ENCODE measurements at regions not wholly inside any gene's neighbourhood (a gene's known extent, or its start where the extent isn't known, plus 50 kb on each side); places are given as distances from the start of the nearest gene placed in this dataset.
A peak's percentile ranks its signal among the peaks of the same experiment; 100 is the strongest.

DNA sequence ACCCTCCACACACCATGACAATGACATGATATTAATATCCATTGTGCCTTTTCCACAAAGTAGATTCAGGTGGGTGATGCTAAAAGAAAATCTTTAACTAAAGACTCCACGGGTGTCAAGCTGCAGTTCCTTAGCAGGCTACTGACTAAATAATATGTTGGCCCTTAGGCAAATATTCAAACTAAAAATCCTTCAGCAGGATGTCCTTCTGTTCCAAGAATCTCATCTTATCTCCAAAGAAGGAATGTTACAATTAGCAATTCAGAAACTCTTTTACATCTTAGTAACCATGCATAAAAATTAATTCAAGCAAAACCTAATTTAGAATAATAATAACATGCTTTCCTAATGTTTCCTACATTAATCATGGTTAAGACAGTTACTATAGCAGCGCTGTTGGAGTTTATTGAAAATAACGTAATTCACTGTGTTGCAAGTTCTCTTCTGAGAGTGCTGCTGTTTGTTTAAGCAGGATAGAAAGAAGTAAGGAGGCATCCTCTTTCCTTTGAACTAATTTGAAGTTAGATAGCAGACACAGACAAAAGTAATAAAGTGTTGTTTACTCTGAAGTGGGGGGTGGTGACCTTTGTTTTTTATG, 414.8 kb upstream of the CDH4 start:
- H3K27me3 ChIP-seq (ENCODE audit: control insufficient read depth, insufficient read depth, low read length): no peaks in the 10 kb centered on the region
- no peak overlapping the region for H3K27ac ChIP-seq (ENCODE audit: low read depth, low read length)
- WGBS (ENCODE audit: insufficient coverage): no CpG with 5 or more reads among the region's 3 CpGs
- H3K4me1 ChIP-seq (ENCODE audit: control insufficient read depth, insufficient read depth, low read length): no peaks in the 10 kb centered on the region
- no peaks in the 10 kb centered on the region for H3K36me3 ChIP-seq (ENCODE audit: control insufficient read depth, insufficient read depth, low read length)
- DNase-seq (ENCODE audit: low read depth in 4 of 6, low spot score in 6 of 6): peak in 1 of 6 donors; percentile 75
- H3K9me3 ChIP-seq (ENCODE audit: control insufficient read depth, insufficient read depth, low read length): no peaks in the 10 kb centered on the region
- no peak overlapping the region for H3K4me3 ChIP-seq (ENCODE audit: low read depth, low read length)

DNA sequence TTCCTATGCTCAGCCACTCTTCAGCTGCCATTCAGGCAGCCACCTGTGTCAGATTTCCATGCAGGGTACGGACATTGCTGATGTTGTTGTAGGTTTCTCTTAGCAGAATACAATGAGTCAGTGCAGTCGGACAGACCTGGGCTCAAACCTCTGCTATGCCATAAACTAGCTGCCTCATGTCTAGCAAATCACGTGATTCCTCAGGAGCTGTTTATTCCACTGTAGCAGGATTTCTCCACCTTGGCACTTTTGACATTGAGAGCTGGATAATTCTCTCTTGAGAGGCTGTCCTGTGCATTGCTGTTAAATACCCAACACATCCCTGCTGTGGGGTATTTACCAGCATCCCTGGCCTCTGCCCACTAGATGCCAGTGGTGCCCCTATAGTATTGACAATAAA, 413.8 kb upstream of the CDH4 start:
- H3K27ac ChIP-seq (ENCODE audit: low read depth, low read length): no peak overlapping the region
- H3K36me3 ChIP-seq (ENCODE audit: control insufficient read depth, insufficient read depth, low read length): no peaks in the 10 kb centered on the region
- H3K27me3 ChIP-seq (ENCODE audit: control insufficient read depth, insufficient read depth, low read length): no peaks in the 10 kb centered on the region
- DNase-seq (ENCODE audit: low read depth in 4 of 6, low spot score in 6 of 6): no peak
- no peaks in the 10 kb centered on the region for H3K9me3 ChIP-seq (ENCODE audit: control insufficient read depth, insufficient read depth, low read length)
- H3K4me3 ChIP-seq (ENCODE audit: low read depth, low read length): no peak overlapping the region
- H3K4me1 ChIP-seq (ENCODE audit: control insufficient read depth, insufficient read depth, low read length): no peaks in the 10 kb centered on the region
- WGBS (ENCODE audit: insufficient coverage): 89% methylated on average over 3 of the region's 3 CpGs

DNA sequence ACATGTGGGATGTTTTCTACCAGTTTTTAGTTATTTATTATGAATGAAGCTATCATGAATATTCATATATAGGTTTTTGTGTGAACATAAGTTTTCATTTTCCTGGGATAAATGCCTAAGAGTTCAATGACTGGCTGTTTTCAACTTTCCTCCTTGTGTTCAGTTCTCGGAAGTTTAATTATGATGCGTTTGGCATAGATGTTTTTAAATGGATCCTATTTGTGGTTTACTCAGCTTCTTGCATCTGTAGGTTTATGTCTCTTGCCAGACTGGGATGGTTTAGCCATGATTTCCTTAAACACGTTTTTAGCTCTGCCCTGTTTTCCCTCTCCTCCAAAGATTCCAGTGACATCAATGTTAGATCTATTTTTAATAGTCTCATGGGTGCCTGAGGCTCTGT, 411.1 kb upstream of the CDH4 start:
- no peaks in the 10 kb centered on the region for H3K27me3 ChIP-seq (ENCODE audit: control insufficient read depth, insufficient read depth, low read length)
- no peaks in the 10 kb centered on the region for H3K9me3 ChIP-seq (ENCODE audit: control insufficient read depth, insufficient read depth, low read length)

DNA sequence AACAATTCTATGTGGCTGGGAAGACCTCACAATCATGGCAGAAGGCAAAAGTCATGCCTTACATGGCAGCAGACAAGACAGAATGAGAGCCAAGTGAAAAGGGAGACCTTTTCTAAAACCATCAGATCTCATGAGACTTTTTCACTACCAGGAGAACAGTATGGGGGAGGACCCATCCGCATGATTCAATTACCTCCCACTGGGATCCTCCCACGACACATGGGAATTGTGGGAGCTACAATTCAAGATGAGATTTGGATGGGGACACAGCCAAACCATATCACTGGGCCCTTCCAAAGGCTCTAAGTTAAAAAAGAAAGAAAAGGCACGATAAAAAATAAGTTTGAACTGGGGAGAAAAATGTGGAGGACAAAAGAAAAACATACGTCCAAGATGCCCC, 406.9 kb upstream of the CDH4 start:
- WGBS (ENCODE audit: insufficient coverage): no CpG with 5 or more reads among the region's 4 CpGs
- no peak for DNase-seq (ENCODE audit: low read depth in 4 of 6, low spot score in 6 of 6)
- H3K4me1 ChIP-seq (ENCODE audit: control insufficient read depth, insufficient read depth, low read length): no peaks in the 10 kb centered on the region
- H3K4me3 ChIP-seq (ENCODE audit: low read depth, low read length): no peak overlapping the region
- H3K27me3 ChIP-seq (ENCODE audit: control insufficient read depth, insufficient read depth, low read length): peaks cover 2% of the 10 kb centered on the region
- H3K36me3 ChIP-seq (ENCODE audit: control insufficient read depth, insufficient read depth, low read length): no peaks in the 10 kb centered on the region
- H3K9me3 ChIP-seq (ENCODE audit: control insufficient read depth, insufficient read depth, low read length): no peaks in the 10 kb centered on the region
- H3K27ac ChIP-seq (ENCODE audit: low read depth, low read length): no peak overlapping the region

More for the DNA sequence above, 411.1 kb upstream of the CDH4 start:
- H3K4me3 ChIP-seq (ENCODE audit: low read depth, low read length): no peak overlapping the region
- no CpG with 5 or more reads among the region's 3 CpGs for WGBS (ENCODE audit: insufficient coverage)
- peak in 1 of 6 donors; percentile 46 for DNase-seq (ENCODE audit: low read depth in 4 of 6, low spot score in 6 of 6)
- H3K4me1 ChIP-seq (ENCODE audit: control insufficient read depth, insufficient read depth, low read length): no peaks in the 10 kb centered on the region
- H3K36me3 ChIP-seq (ENCODE audit: control insufficient read depth, insufficient read depth, low read length): no peaks in the 10 kb centered on the region
- no peak overlapping the region for H3K27ac ChIP-seq (ENCODE audit: low read depth, low read length)

DNA sequence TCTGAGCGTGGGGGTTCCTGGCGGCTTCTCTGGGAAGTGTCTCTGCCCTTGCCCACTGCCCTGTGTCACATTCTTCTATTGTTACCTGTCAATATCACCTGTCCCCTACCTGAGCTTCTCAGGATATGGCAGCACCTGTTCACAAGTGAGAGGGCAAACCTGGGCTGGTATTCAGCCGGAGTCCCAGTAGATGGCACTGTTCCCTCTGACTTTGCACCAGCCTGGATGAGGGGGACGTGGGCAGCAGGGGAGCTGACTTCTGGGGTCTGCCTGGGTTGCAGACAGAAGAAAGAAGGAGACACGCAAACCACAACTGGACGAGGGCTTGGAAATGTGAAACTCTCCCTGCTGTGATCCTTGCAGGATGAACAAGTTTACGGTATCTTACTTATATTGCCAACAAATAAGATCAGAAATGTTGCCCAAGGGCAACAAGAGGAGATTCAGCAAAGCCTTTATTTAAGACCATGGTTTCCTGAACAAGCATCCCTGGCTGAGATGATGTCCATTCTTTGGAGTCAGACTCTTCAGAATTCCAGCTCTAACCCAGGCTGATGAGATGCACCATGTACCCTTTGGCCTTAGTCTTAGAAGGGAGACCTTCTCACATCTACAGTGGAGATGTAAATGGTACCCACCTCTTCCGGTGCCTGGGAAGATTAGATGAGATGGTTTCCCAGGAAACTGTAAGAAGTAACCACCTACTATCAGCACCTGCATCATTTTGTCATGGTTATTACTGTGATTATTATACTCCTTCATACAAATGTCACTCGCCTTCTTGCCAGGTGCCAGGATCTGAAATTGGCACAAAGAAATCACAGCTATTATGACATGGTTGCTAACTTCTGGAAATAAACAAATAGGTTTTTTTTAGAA, 400.0 kb upstream of the CDH4 start:
- Histone ChIP-seq H3K27ac (ENCODE audit: low read depth, low read length) (no peak overlapping the region), H3K27me3 (ENCODE audit: control insufficient read depth, insufficient read depth, low read length) (peaks cover 2% of the 10 kb centered on the region), H3K9me3 (ENCODE audit: control insufficient read depth, insufficient read depth, low read length) (no peaks in the 10 kb centered on the region), H3K36me3 (ENCODE audit: control insufficient read depth, insufficient read depth, low read length) (no peaks in the 10 kb centered on the region), H3K4me3 (ENCODE audit: low read depth, low read length) (no peak overlapping the region), H3K4me1 (ENCODE audit: control insufficient read depth, insufficient read depth, low read length) (no peaks in the 10 kb centered on the region)
- WGBS (ENCODE audit: insufficient coverage): 24% methylated on average over 6 of the region's 9 CpGs
- DNase-seq (ENCODE audit: low read depth in 4 of 6, low spot score in 6 of 6): peak in 5 of 6 donors; percentile 19 to 88 (median 30)

DNA sequence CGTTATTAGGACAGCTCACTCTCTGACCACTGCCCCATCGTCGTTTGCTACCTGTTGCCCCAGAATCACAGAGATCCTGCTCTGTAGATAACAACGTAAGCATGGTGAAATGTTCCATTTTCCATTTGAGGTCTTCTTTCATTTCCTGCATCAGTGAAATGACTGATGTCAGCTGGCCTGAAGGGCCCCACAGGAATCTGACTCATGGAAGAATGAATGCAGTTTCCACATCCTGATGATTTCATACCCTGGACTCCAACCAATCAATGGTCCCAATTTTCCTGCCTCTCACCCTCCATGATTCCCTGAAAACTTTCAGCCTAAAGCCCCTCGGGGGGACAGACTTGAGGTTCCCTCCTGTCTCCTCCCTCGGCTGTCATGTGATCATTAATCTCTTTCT, 394.4 kb upstream of the CDH4 start:
- WGBS (ENCODE audit: insufficient coverage): 88% methylated on average over 4 of the region's 6 CpGs
- Histone ChIP-seq H3K27ac (ENCODE audit: low read depth, low read length) (no peak overlapping the region), H3K36me3 (ENCODE audit: control insufficient read depth, insufficient read depth, low read length) (no peaks in the 10 kb centered on the region), H3K9me3 (ENCODE audit: control insufficient read depth, insufficient read depth, low read length) (peaks cover 3% of the 10 kb centered on the region), H3K4me3 (ENCODE audit: low read depth, low read length) (no peak overlapping the region), H3K4me1 (ENCODE audit: control insufficient read depth, insufficient read depth, low read length) (no peaks in the 10 kb centered on the region), H3K27me3 (ENCODE audit: control insufficient read depth, insufficient read depth, low read length) (no peaks in the 10 kb centered on the region)
- DNase-seq (ENCODE audit: low read depth in 4 of 6, low spot score in 6 of 6): no peak

DNA sequence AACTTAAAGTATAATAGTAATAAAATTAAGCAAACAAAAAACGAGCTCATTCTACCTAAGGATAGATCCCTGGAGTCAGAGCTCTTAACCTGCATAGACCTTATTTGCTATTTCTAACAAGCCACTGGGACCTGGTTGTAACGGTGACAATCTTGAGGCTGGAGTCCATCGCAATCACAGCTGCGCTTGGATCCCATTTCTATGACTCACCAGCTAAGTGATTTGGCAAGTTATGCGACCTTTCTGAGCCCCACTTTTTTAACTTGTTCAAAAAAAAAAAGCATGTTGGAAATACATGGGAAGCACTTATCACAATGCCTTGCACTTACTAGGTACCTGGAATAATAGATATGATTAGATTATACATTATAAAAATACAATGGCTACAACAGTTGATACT, 389.5 kb upstream of the CDH4 start:
- 100% methylated on average over 3 of the region's 5 CpGs for whole genome bisulfite sequencing (ENCODE audit: insufficient coverage)
- DNase-seq (ENCODE audit: low read depth in 4 of 6, low spot score in 6 of 6): no peak
- no peak overlapping the region for H3K4me3 ChIP-seq (ENCODE audit: low read depth, low read length)
- H3K9me3 ChIP-seq (ENCODE audit: control insufficient read depth, insufficient read depth, low read length): peaks cover 3% of the 10 kb centered on the region
- H3K36me3 ChIP-seq (ENCODE audit: control insufficient read depth, insufficient read depth, low read length): no peaks in the 10 kb centered on the region
- H3K27ac ChIP-seq (ENCODE audit: low read depth, low read length): no peak overlapping the region
- no peaks in the 10 kb centered on the region for H3K4me1 ChIP-seq (ENCODE audit: control insufficient read depth, insufficient read depth, low read length)
- H3K27me3 ChIP-seq (ENCODE audit: control insufficient read depth, insufficient read depth, low read length): no peaks in the 10 kb centered on the region

DNA sequence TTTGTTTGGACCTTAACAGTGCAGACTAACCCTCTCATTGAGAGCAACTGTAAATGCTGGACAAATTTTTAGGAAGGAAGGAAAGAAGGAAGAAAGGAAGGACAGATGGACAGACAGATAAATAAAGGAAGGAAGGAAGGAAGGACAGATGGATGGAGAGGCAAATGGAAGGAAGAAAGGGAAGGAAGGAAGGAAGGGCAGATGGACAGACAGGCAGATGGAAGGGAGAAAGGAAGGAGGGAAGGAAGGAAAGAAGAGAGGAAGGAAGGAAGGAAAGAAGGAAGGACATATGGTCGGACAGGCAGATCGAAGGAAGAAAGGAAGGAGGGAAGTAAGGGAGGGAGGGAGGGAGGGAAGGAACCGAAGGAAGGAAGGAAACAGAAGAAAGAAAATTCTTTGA, 388.5 kb upstream of the CDH4 start:
- H3K9me3 ChIP-seq (ENCODE audit: control insufficient read depth, insufficient read depth, low read length): no peaks in the 10 kb centered on the region
- H3K4me3 ChIP-seq (ENCODE audit: low read depth, low read length): no peak overlapping the region
- H3K4me1 ChIP-seq (ENCODE audit: control insufficient read depth, insufficient read depth, low read length): no peaks in the 10 kb centered on the region
- 88% methylated on average over 3 of the region's 3 CpGs for WGBS (ENCODE audit: insufficient coverage)
- H3K27ac ChIP-seq (ENCODE audit: low read depth, low read length): no peak overlapping the region
- H3K27me3 ChIP-seq (ENCODE audit: control insufficient read depth, insufficient read depth, low read length): no peaks in the 10 kb centered on the region
- no peaks in the 10 kb centered on the region for H3K36me3 ChIP-seq (ENCODE audit: control insufficient read depth, insufficient read depth, low read length)
- no peak for DNase-seq (ENCODE audit: low read depth in 4 of 6, low spot score in 6 of 6)

DNA sequence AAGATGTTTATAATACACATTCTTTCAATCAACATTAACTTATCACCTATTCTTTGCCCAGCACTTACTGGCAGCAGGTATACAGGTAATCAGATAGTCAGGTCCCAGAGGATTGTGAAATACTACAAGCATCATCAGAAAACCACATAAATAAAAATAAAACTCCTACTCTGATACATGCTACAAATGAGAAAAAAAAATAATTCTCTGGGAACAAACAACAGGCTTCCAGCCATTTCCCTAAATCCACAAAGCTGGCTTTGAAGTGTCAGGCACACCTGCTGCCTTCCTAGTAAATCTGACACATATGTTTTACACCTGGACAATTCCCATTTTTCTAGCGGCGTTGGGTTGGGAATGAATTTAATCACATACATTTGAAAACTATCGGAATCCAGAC, 384.5 kb upstream of the CDH4 start:
- no peaks in the 10 kb centered on the region for H3K4me1 ChIP-seq (ENCODE audit: control insufficient read depth, insufficient read depth, low read length)
- H3K36me3 ChIP-seq (ENCODE audit: control insufficient read depth, insufficient read depth, low read length): no peaks in the 10 kb centered on the region
- no peaks in the 10 kb centered on the region for H3K9me3 ChIP-seq (ENCODE audit: control insufficient read depth, insufficient read depth, low read length)
- DNase-seq (ENCODE audit: low read depth in 4 of 6, low spot score in 6 of 6): no peak
- H3K4me3 ChIP-seq (ENCODE audit: low read depth, low read length): no peak overlapping the region
- H3K27ac ChIP-seq (ENCODE audit: low read depth, low read length): no peak overlapping the region
- no CpG with 5 or more reads among the region's 3 CpGs for WGBS (ENCODE audit: insufficient coverage)
- H3K27me3 ChIP-seq (ENCODE audit: control insufficient read depth, insufficient read depth, low read length): no peaks in the 10 kb centered on the region

DNA sequence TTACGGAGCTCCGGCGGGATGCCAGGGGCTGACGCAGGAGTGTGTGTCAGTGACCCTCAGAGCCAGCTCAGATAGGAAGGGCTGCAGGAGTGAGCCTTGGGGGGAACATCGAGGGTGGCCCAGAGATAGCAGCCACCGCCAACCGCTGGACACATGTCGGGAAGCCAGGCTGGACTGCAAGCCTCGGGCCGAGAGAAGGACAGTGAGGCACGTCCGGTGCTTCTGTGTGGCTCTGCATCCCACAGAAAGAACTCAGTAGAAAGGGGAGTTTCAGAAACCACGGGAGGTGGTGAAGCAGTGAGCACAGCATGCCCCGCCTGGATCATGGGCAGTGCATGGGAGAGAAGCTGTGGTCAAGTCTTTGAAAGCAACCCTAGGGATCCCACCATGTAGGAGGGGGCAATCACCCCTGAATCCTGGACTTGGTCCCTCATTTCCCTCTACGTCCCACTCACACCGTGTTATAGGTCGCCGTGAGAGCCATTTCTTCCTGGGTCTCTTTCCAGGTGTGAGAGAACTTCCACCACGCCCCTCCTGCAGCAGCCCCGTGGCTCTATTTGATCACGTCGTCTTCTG, 383.7 kb upstream of the CDH4 start:
- no peaks in the 10 kb centered on the region for H3K36me3 ChIP-seq (ENCODE audit: control insufficient read depth, insufficient read depth, low read length)
- H3K27ac ChIP-seq (ENCODE audit: low read depth, low read length): no peak overlapping the region
- no peaks in the 10 kb centered on the region for H3K27me3 ChIP-seq (ENCODE audit: control insufficient read depth, insufficient read depth, low read length)
- WGBS (ENCODE audit: insufficient coverage): 82% methylated on average over 21 of the region's 22 CpGs
- no peaks in the 10 kb centered on the region for H3K9me3 ChIP-seq (ENCODE audit: control insufficient read depth, insufficient read depth, low read length)
- H3K4me3 ChIP-seq (ENCODE audit: low read depth, low read length): no peak overlapping the region
- no peaks in the 10 kb centered on the region for H3K4me1 ChIP-seq (ENCODE audit: control insufficient read depth, insufficient read depth, low read length)
- DNase-seq (ENCODE audit: low read depth in 4 of 6, low spot score in 6 of 6): no peak
